CD4-positive, CD25-positive, alpha-beta regulatory T cell (primary cell): ENCODE measurements at regions not wholly inside any gene's neighbourhood (a gene's known extent, or its start where the extent isn't known, plus 50 kb on each side); places are given as distances from the start of the nearest gene placed in this dataset.

ENCODE experiments used
- ATAC-seq, 2 donors: fragments of 150-1000 bp; cut with Tn5 transposase; one replicate each; pipeline ENCODE4 v1.10.0; 2021; ENCODE audit warnings: low read depth in 2 of 2, moderate number of reproducible peaks in 2 of 2, moderate library complexity in 1 of 2
- DNase-seq, 3 donors: peaks; one replicate each; pipeline versions ENCODE4 v3.0.0 to v3.0.0-alpha.2; 2012 to 2022; ENCODE audit warnings: mixed read lengths in 1 of 3
- H3K27ac ChIP-seq: one replicate; pipeline ENCODE4 v1.7.0; 2013; ENCODE audit warnings: mild to moderate bottlenecking, low read length; ENCODE audit not compliant: insufficient read depth, poor library complexity, severe bottlenecking
- H3K27me3 ChIP-seq: one replicate; pipeline ENCODE4 v1.7.0; 2013; ENCODE audit warnings: low read length; ENCODE audit not compliant: control insufficient read depth, insufficient read depth
- H3K36me3 ChIP-seq: one replicate; pipeline ENCODE4 v1.7.0; 2013; ENCODE audit warnings: mild to moderate bottlenecking, low read length, moderate library complexity; ENCODE audit not compliant: control insufficient read depth, insufficient read depth
- H3K4me1 ChIP-seq: 2 replicates; pipeline ENCODE4 v1.7.0; 2013; ENCODE audit warnings: mild to moderate bottlenecking, low read length; ENCODE audit not compliant: insufficient read depth, control insufficient read depth, poor library complexity, severe bottlenecking
- H3K4me3 ChIP-seq: one replicate; pipeline ENCODE4 v1.7.0; 2013; ENCODE audit warnings: low read depth, mild to moderate bottlenecking, low read length, moderate library complexity
- H3K9me3 ChIP-seq, 2 experiments: 1 replicate in 1 of 2; 2 replicates in 1 of 2; pipeline ENCODE4 v1.7.0; 2013; ENCODE audit warnings: low read length in 2 of 2, mild to moderate bottlenecking in 1 of 2, moderate library complexity in 1 of 2; ENCODE audit not compliant: control insufficient read depth in 2 of 2
- H3K27ac Mint-ChIP-seq, 3 donors: one replicate each; pipeline ENCODE4 v1.8.0; 2020 to 2022; ENCODE audit warnings: mild to moderate bottlenecking in 3 of 3, mixed read lengths in 3 of 3, moderate library complexity in 2 of 3
- H3K27me3 Mint-ChIP-seq: one replicate; pipeline ENCODE4 v1.8.0; 2022; ENCODE audit warnings: mild to moderate bottlenecking, mixed read lengths
- H3K36me3 Mint-ChIP-seq: one replicate; pipeline ENCODE4 v1.8.0; 2020; ENCODE audit warnings: mixed read lengths
- H3K4me1 Mint-ChIP-seq, 4 donors: one replicate each; pipeline ENCODE4 v1.8.0; 2020 to 2022; ENCODE audit warnings: mixed read lengths in 4 of 4, mild to moderate bottlenecking in 1 of 4
- H3K4me3 Mint-ChIP-seq, 4 donors: one replicate each; pipeline ENCODE4 v1.8.0; 2020 to 2022; ENCODE audit warnings: mild to moderate bottlenecking in 4 of 4, mixed read lengths in 4 of 4, moderate library complexity in 3 of 4
- H3K9me3 Mint-ChIP-seq, 7 donors: one replicate each; pipeline ENCODE4 v1.8.0; 2020 to 2022; ENCODE audit warnings: mixed read lengths in 7 of 7, mild to moderate bottlenecking in 3 of 7, moderate library complexity in 2 of 7

DNA sequence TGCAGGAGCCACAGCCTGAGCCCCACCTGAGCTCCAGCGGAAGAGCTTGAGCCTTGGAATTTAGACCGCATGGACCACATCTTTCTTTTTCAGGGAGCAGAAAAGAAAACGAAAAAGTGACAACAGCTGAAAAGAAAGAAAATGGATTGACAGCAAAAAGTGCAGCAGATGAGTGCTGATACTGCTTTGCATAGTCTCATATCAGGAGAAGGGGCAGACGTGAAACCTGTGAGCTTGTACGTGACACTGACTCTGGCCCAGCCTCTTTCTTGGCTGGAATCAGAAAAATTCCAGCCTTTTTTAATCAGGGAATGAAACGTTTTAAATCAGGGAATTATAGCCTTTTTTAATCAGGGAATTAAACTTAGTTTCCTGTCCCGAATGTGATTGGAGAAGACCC lies 1296.5 kb downstream of the TMEM121 start:
- no peaks in the 10 kb centered on the region for H3K9me3 ChIP-seq
- H3K36me3 ChIP-seq, result no peaks in the 10 kb centered on the region
- no peak for DNase-seq
- Mint-ChIP-seq H3K36me3 (no peaks in the 10 kb centered on the region), H3K9me3 (no peaks in the 10 kb centered on the region), H3K4me1 (no peaks in the 10 kb centered on the region), H3K27me3 (peaks cover 13% of the 10 kb centered on the region), H3K27ac (no peak overlapping the region), H3K4me3 (no peak overlapping the region)
- peaks cover 4% of the 10 kb centered on the region for H3K27me3 ChIP-seq
- H3K4me3 ChIP-seq, result no peak overlapping the region
- H3K4me1 ChIP-seq, result no peaks in the 10 kb centered on the region
- no peak overlapping the region for H3K27ac ChIP-seq
- ATAC-seq, result no peak

DNA sequence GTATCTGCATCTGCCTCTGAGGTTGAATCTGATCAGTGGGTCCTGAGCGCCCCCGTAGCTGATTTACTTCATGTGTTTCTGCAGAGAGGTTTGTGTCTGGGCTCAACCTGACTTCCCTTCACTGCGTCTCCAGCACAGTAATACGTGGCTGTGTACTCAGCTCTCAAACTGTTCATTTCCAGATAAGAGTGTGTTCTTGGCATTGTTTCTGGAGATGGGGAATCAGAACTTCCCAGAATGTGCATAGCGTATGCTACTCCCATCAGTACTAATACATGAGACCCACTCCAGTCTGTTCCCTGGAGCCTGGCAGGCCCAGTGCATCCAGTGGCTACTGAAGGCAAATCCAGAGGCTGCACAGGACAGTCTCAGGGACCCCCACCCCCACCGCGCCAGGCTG lies 1297.2 kb downstream of the TMEM121 start:
- no peak overlapping the region for H3K27ac Mint-ChIP-seq
- Histone ChIP-seq H3K4me3 (no peak overlapping the region), H3K36me3 (no peaks in the 10 kb centered on the region), H3K9me3 (no peaks in the 10 kb centered on the region), H3K27me3 (peaks cover 6% of the 10 kb centered on the region), H3K4me1 (no peaks in the 10 kb centered on the region), H3K27ac (no peak overlapping the region)
- no peaks in the 10 kb centered on the region for H3K36me3 Mint-ChIP-seq
- H3K27me3 Mint-ChIP-seq, result peaks cover 13% of the 10 kb centered on the region
- DNase-seq (no peak), ATAC-seq (no peak)
- H3K4me1 Mint-ChIP-seq, result no peaks in the 10 kb centered on the region
- H3K4me3 Mint-ChIP-seq, result no peak overlapping the region
- no peaks in the 10 kb centered on the region for H3K9me3 Mint-ChIP-seq

DNA sequence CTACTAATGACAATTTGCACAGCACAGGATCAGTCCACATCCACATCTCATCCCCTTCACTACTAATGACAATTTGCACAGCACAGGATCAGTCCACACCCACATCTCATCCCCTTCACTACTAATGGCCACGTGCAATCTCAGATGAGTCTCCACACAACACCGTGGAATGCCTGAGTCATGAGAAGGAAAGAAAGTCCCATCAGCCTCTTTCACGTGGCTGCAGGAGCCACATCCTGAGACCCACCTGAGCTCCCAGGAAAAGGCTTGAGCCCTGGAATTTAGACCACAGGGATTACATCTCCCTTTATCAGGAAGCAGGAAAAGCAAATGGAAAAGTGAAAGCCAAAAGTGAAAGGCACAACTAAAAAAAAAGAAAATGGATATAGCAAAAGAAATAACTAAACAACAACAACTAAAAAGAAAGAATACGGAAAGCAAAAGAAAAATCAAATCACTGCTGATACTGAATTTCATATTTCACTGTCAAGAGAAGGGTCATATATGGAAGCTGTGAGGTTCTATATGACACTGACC lies 1300.5 kb downstream of the TMEM121 start:
- H3K27me3 Mint-ChIP-seq, result peaks cover 15% of the 10 kb centered on the region
- no peaks in the 10 kb centered on the region for H3K36me3 Mint-ChIP-seq
- H3K4me1 Mint-ChIP-seq, result peaks cover 0 to 4% (median 0%) of the 10 kb centered on the region in 4 donors
- Histone ChIP-seq H3K4me1 (no peaks in the 10 kb centered on the region), H3K27me3 (peaks cover 6% of the 10 kb centered on the region), H3K27ac (no peak overlapping the region), H3K36me3 (no peaks in the 10 kb centered on the region), H3K4me3 (no peak overlapping the region), H3K9me3 (no peaks in the 10 kb centered on the region)
- H3K4me3 Mint-ChIP-seq, result no peak overlapping the region
- no peak for DNase-seq
- H3K27ac Mint-ChIP-seq, result no peak overlapping the region
- peaks cover 0 to 2% (median 0%) of the 10 kb centered on the region in 7 donors for H3K9me3 Mint-ChIP-seq
- no peak for ATAC-seq

DNA sequence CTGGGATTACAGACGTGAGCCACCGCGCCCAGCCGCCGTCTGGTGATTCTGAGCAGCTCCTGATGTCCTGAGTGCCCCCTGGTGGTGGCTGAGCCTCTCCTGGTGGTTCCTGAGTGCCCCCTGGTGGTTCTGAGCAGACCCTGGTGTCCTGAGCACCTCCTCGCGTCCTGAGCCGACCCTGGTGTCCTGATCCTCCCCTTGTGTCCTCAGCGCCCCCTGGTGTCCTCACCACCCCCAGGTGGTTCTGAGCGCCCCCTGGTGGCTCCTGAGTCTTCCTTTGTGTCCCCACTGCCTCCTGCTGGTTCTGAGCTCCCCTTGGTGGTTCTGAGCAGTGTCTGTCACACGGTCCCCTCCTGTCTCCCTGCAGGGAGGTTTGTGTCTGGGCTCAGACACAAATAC lies 1304.9 kb downstream of the TMEM121 start:
- Histone ChIP-seq H3K4me1 (no peaks in the 10 kb centered on the region), H3K27me3 (peaks cover 5% of the 10 kb centered on the region), H3K9me3 (no peaks in the 10 kb centered on the region), H3K36me3 (no peaks in the 10 kb centered on the region), H3K4me3 (no peak overlapping the region), H3K27ac (no peak overlapping the region)
- no peaks in the 10 kb centered on the region for H3K36me3 Mint-ChIP-seq
- peak; percentile 13 to 60 (median 27) for DNase-seq
- peaks cover 0 to 4% (median 0%) of the 10 kb centered on the region in 4 donors for H3K4me1 Mint-ChIP-seq
- peaks cover 16% of the 10 kb centered on the region for H3K27me3 Mint-ChIP-seq
- H3K9me3 Mint-ChIP-seq, result peaks cover 0 to 3% (median 0%) of the 10 kb centered on the region in 7 donors
- H3K4me3 Mint-ChIP-seq, result no peak overlapping the region
- ATAC-seq, result peak in 1 of 2 donors; percentile 44
- no peak overlapping the region for H3K27ac Mint-ChIP-seq

DNA sequence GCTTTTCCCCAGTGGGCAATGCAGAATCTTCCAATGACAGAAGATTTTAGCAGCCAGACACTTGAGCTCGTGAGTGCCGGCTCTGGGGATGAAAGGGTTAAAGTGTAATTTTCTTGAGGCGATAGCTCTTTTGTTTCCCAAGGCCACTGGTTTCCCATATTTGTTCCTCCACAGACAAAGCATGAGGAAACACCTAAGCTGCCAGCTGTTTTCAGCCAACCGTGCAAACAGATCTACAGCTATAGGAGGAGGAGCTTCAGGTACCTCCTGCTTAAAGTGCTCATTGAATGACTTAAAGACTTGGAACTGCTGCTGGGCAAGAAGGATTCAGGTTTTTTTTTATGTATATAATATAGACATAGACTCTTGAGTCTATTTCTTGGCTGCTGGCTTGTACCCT lies 1311.5 kb downstream of the TMEM121 start:
- peaks cover 0 to 2% (median 0%) of the 10 kb centered on the region in 7 donors for H3K9me3 Mint-ChIP-seq
- Histone ChIP-seq H3K36me3 (no peaks in the 10 kb centered on the region), H3K4me3 (no peak overlapping the region), H3K27me3 (peaks cover 4% of the 10 kb centered on the region), H3K4me1 (no peaks in the 10 kb centered on the region), H3K27ac (no peak overlapping the region), H3K9me3 (no peaks in the 10 kb centered on the region)
- H3K4me3 Mint-ChIP-seq, result no peak overlapping the region
- ATAC-seq (no peak), DNase-seq (no peak)
- peaks cover 0 to 7% (median 1%) of the 10 kb centered on the region in 4 donors for H3K4me1 Mint-ChIP-seq
- H3K36me3 Mint-ChIP-seq, result no peaks in the 10 kb centered on the region
- peaks cover 18% of the 10 kb centered on the region for H3K27me3 Mint-ChIP-seq
- H3K27ac Mint-ChIP-seq, result no peak overlapping the region

DNA sequence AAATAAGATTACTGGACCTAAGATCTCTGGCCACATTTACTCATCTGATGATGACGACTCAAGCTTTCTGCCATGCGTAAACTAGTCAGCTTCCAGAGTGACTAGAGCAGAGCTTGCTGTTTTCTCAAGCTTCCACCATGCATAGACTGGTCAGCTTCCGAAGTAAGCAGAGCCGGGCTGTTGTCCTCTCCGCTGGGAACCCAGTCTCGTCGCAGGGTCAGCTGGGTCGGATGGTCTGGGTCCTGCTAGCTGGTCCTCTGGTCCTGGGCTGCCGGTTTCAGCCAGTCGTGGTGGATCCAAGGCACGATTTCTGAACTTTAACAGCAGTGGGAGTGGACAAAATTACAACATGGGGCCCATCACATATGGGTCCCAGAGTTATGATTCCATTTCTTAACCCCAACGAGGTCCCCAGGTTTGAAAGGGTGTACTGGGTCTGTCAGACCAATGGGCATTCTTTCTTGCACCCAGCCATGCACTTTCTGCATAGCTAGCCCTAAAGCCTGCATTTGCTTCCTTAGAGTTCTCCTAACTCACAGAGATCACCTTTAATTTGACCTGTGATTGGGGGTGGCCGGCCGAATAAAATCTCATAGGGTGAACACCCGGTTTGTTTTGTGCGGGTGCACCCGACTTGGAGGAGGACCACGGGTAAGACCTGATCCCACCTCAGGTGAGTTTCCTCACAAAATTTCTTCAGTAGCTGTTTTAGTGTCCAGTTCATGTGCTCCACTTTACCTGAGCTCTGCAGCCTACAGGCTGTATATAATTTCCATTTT lies 1312.8 kb downstream of the TMEM121 start:
- Histone ChIP-seq H3K27ac (no peak overlapping the region), H3K36me3 (no peaks in the 10 kb centered on the region), H3K27me3 (peaks cover 2% of the 10 kb centered on the region), H3K4me1 (peaks cover 12% of the 10 kb centered on the region), H3K4me3 (no peak overlapping the region), H3K9me3 (no peaks in the 10 kb centered on the region)
- no peak for ATAC-seq
- no peak for DNase-seq
- H3K27me3 Mint-ChIP-seq, result peaks cover 19% of the 10 kb centered on the region
- H3K36me3 Mint-ChIP-seq, result no peaks in the 10 kb centered on the region
- peaks cover 0 to 2% (median 0%) of the 10 kb centered on the region in 7 donors for H3K9me3 Mint-ChIP-seq
- peaks cover 0 to 18% (median 5%) of the 10 kb centered on the region in 4 donors for H3K4me1 Mint-ChIP-seq
- H3K27ac Mint-ChIP-seq, result no peak overlapping the region
- no peak overlapping the region for H3K4me3 Mint-ChIP-seq

DNA sequence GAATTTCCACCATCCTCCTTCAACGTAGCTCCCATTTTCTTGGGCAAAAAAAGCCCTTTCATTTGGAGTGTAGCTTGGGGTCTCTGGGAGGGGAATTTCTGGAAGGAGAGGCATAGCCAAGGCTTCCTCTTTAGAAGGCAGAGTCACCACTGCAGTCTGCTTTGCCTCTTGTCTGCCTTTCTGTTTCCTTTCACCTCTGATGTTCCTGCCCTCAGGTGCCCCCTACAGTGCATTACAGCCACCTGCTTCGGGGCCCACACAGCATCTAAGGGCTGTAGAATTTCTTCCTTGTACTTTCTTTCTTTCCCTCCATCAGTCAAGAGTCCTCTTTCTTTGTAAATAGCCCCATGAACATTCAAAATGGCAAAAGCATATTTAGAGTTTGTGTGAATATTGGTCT lies 1313.9 kb downstream of the TMEM121 start:
- Mint-ChIP-seq H3K27me3 (peaks cover 20% of the 10 kb centered on the region), H3K36me3 (no peaks in the 10 kb centered on the region), H3K4me1 (peaks cover 0 to 23% (median 7%) of the 10 kb centered on the region in 4 donors), H3K27ac (no peak overlapping the region), H3K9me3 (peaks cover 0 to 2% (median 0%) of the 10 kb centered on the region in 7 donors), H3K4me3 (no peak overlapping the region)
- H3K9me3 ChIP-seq, result no peaks in the 10 kb centered on the region
- H3K4me3 ChIP-seq, result no peak overlapping the region
- H3K27me3 ChIP-seq, result peaks cover 2% of the 10 kb centered on the region
- no peak overlapping the region for H3K27ac ChIP-seq
- peaks cover 23% of the 10 kb centered on the region for H3K4me1 ChIP-seq
- H3K36me3 ChIP-seq, result no peaks in the 10 kb centered on the region
- ATAC-seq (peak in 1 of 2 donors; percentile 29), DNase-seq (peak in 1 of 3 donors; percentile 42)

DNA sequence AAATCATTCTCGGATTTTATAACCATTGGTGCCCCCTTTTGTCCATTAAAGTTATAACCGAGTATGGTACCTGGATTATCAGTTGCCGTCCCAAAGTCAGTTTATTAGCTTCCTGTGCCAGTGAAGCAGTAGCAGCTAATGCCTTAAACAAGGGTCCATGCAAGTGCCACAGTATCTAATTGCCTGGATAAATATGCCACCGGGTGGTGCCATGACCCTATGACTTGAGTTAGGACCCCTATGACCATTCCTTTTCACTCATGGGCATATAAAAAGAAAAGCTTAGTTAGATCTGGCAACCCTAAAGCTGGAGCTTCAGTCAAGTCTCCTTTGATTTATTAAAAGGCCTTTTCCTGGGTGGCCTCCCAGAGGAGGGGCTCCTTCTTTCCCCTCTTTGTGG lies 1314.6 kb downstream of the TMEM121 start:
- Histone ChIP-seq H3K4me3 (no peak overlapping the region), H3K4me1 (peaks cover 24% of the 10 kb centered on the region), H3K9me3 (no peaks in the 10 kb centered on the region), H3K36me3 (no peaks in the 10 kb centered on the region), H3K27ac (no peak overlapping the region), H3K27me3 (peaks cover 2% of the 10 kb centered on the region)
- H3K36me3 Mint-ChIP-seq, result no peaks in the 10 kb centered on the region
- H3K4me1 Mint-ChIP-seq, result peaks cover 0 to 30% (median 12%) of the 10 kb centered on the region in 4 donors
- peak overlapping the region in 2 of 4 donors; percentile 18 to 65 for H3K4me3 Mint-ChIP-seq
- no peak overlapping the region for H3K27ac Mint-ChIP-seq
- peaks cover 23% of the 10 kb centered on the region for H3K27me3 Mint-ChIP-seq
- ATAC-seq, result no peak
- peaks cover 0 to 2% (median 0%) of the 10 kb centered on the region in 7 donors for H3K9me3 Mint-ChIP-seq
- no peak for DNase-seq
